Trophoblast cell (in vitro differentiated cells and primary cell): ENCODE measurements at regions not wholly inside any gene's neighbourhood (a gene's known extent, or its start where the extent isn't known, plus 50 kb on each side); places are given as distances from the start of the nearest gene placed in this dataset.

Source experiments
- DNase-seq, 2 donors: peaks; one replicate each; pipeline ENCODE4 v3.0.0-alpha.2; 2016
- H2AFZ ChIP-seq: 2 replicates; pipeline ENCODE4 v1.6.1; 2013; ENCODE audit warnings: low read length, moderate library complexity, mild to moderate bottlenecking; ENCODE audit not compliant: insufficient read depth, poor library complexity
- H2AK5ac ChIP-seq: 2 replicates; pipeline ENCODE4 v1.6.1; 2013; ENCODE audit warnings: mild to moderate bottlenecking, low read length
- H2BK120ac ChIP-seq: 2 replicates; pipeline ENCODE4 v1.6.1; 2013; ENCODE audit warnings: low read length, mild to moderate bottlenecking, moderate library complexity; ENCODE audit not compliant: insufficient read depth, poor library complexity
- H2BK12ac ChIP-seq: 2 replicates; pipeline ENCODE4 v1.6.1; 2013; ENCODE audit warnings: mild to moderate bottlenecking, low read length, moderate library complexity
- H2BK5ac ChIP-seq: 2 replicates; pipeline ENCODE4 v1.6.1; 2013; ENCODE audit warnings: low read length, low read depth, moderate library complexity, mild to moderate bottlenecking; ENCODE audit not compliant: poor library complexity
- H3K14ac ChIP-seq: 2 replicates; pipeline ENCODE4 v1.6.1; 2013; ENCODE audit warnings: mild to moderate bottlenecking, low read length
- H3K18ac ChIP-seq: 2 replicates; pipeline ENCODE4 v1.6.1; 2013; ENCODE audit warnings: mild to moderate bottlenecking, low read length
- H3K23ac ChIP-seq: 2 replicates; pipeline ENCODE4 v1.6.1; 2013; ENCODE audit warnings: low read length
- H3K27ac ChIP-seq: 2 replicates; pipeline ENCODE4 v1.5.1; 2013; ENCODE audit warnings: low read depth, mild to moderate bottlenecking, inconsistent platforms, low read length, moderate library complexity
- H3K27me3 ChIP-seq: 2 replicates; pipeline ENCODE4 v1.6.1; 2013; ENCODE audit warnings: inconsistent platforms, mild to moderate bottlenecking, low read length, moderate library complexity; ENCODE audit not compliant: insufficient read depth
- H3K36me3 ChIP-seq, 2 experiments: 1 replicate in 1 of 2; 2 replicates in 1 of 2; pipeline ENCODE4 v1.6.1; 2013; ENCODE audit warnings: low read length in 2 of 2, mild to moderate bottlenecking in 2 of 2, moderate library complexity in 1 of 2; ENCODE audit not compliant: insufficient read depth in 2 of 2, control insufficient read depth in 1 of 2
- H3K4ac ChIP-seq: 2 replicates; pipeline ENCODE4 v1.6.1; 2013; ENCODE audit warnings: low read depth, mild to moderate bottlenecking, low read length, moderate library complexity
- H3K4me1 ChIP-seq, 2 experiments: 1 replicate in 1 of 2; 2 replicates in 1 of 2; pipeline ENCODE4 v1.6.1; 2013; ENCODE audit warnings: low read length in 2 of 2, mild to moderate bottlenecking in 2 of 2, moderate library complexity in 1 of 2; ENCODE audit not compliant: insufficient read depth in 2 of 2, control insufficient read depth in 1 of 2
- H3K4me2 ChIP-seq: 2 replicates; pipeline ENCODE4 v1.6.1; 2013; ENCODE audit warnings: inconsistent platforms, mild to moderate bottlenecking, low read length, moderate library complexity
- H3K4me3 ChIP-seq: 2 replicates; pipeline ENCODE4 v1.5.1; 2013; ENCODE audit warnings: mild to moderate bottlenecking, low read depth, low read length, inconsistent platforms
- H3K79me1 ChIP-seq: one replicate; pipeline ENCODE4 v1.6.1; 2013; ENCODE audit warnings: low read length
- H3K79me2 ChIP-seq: 2 replicates; pipeline ENCODE4 v1.6.1; 2013; ENCODE audit warnings: low read length, mild to moderate bottlenecking; ENCODE audit not compliant: control insufficient read depth, insufficient read depth, poor library complexity
- H3K9ac ChIP-seq: 2 replicates; pipeline ENCODE4 v1.6.1; 2013; ENCODE audit warnings: mild to moderate bottlenecking, low read length
- H3K9me3 ChIP-seq: 2 replicates; pipeline ENCODE4 v1.6.1; 2013; ENCODE audit warnings: low read depth, mild to moderate bottlenecking, control low read depth, inconsistent platforms, low read length; ENCODE audit not compliant: insufficient read depth
- H4K12ac ChIP-seq: 2 replicates; pipeline ENCODE4 v1.6.1; 2013; ENCODE audit warnings: low read depth, mild to moderate bottlenecking, low read length, moderate library complexity
- H4K8ac ChIP-seq: 2 replicates; pipeline ENCODE4 v1.6.1; 2013; ENCODE audit warnings: low read depth, mild to moderate bottlenecking, low read length, moderate library complexity
- H4K91ac ChIP-seq: one replicate; pipeline ENCODE4 v1.6.1; 2013; ENCODE audit warnings: low read depth, mild to moderate bottlenecking, low read length, moderate library complexity
- WGBS: extraction: QIAGEN DNeasy Blood & Tissue Kit; methylation state at CpG from one replicate; pipeline ENCODE4 v1.1.7; 2013; ENCODE audit warnings: missing lambda C conversion rate; ENCODE audit not compliant: insufficient read length, insufficient coverage; ENCODE audit errors: extremely low coverage; 5-methylcytosine and 5-hydroxymethylcytosine counted together

DNA sequence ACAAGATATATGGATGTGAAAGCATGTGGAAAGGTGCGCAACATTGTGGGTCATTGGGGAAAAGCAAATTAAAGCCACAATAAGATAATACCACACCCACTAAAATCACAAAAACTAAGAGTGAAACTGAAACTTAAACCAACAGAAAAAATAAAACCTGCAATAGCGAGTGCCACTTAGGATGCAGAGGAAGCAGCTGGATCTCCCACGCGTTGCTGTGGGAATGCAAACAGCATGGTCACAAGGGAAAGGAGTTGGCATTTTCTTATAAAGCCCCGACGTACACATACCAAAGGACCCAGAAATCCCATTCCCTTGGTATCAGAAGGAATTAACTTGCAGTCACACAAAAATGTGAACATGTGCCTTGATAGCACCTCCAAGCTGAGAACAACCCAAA, 712.0 kb downstream of the TBC1D22A start:
- no CpG with 5 or more reads among the region's 6 CpGs for whole genome bisulfite sequencing
- Histone ChIP-seq H3K27me3 (no peaks in the 10 kb centered on the region), H3K79me2 (no peaks in the 10 kb centered on the region), H2BK12ac (no peak overlapping the region), H3K27ac (no peak overlapping the region), H2BK5ac (no peak overlapping the region), H3K4ac (no peak overlapping the region), H2BK120ac (no peak overlapping the region), H2AK5ac (no peak overlapping the region), H3K18ac (no peak overlapping the region), H4K91ac (no peak overlapping the region), H3K4me2 (no peak overlapping the region), H4K8ac (no peak overlapping the region), H3K36me3 (no peaks in the 10 kb centered on the region), H4K12ac (no peak overlapping the region), H3K14ac (no peak overlapping the region), H3K9me3 (peaks cover 24% of the 10 kb centered on the region), H3K4me1 (no peaks in the 10 kb centered on the region), H3K4me3 (no peak overlapping the region), H3K9ac (no peak overlapping the region), H2AFZ (no peak overlapping the region), H3K23ac (no peak overlapping the region), H3K79me1 (no peaks in the 10 kb centered on the region)
- DNase-seq: no peak

DNA sequence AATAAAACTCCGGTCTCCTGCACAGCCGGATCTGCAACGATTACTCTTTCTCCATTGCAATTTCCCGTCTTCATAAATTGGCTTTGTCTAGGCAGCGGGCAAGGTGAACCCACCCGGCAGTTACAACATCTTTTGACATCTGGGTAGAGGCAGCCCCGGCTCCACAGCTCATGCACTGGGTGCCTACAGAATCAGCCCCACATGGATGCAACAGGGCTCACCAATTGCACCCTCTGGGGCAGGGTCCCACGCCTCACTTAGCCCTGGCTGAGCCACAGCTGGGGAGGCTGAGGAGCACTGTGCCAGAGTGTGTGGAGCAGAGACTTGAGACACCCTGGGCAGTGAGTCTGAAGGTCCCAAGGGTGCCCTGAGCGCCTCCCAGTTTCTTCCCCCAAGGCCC, 710.2 kb downstream of the TBC1D22A start:
- H3K27me3 ChIP-seq: no peaks in the 10 kb centered on the region
- no peak overlapping the region for H4K91ac ChIP-seq
- H2BK5ac ChIP-seq: no peak overlapping the region
- no peak overlapping the region for H3K23ac ChIP-seq
- no peaks in the 10 kb centered on the region for H3K79me1 ChIP-seq
- no CpG with 5 or more reads among the region's 9 CpGs for WGBS
- no peak overlapping the region for H2AFZ ChIP-seq
- H3K14ac ChIP-seq: no peak overlapping the region
- H3K9me3 ChIP-seq: peaks cover 27% of the 10 kb centered on the region
- H3K4me2 ChIP-seq: no peak overlapping the region
- no peak overlapping the region for H2AK5ac ChIP-seq
- H3K36me3 ChIP-seq: no peaks in the 10 kb centered on the region
- no peak overlapping the region for H3K18ac ChIP-seq
- H4K8ac ChIP-seq: no peak overlapping the region
- H4K12ac ChIP-seq: no peak overlapping the region
- DNase-seq: no peak
- no peak overlapping the region for H3K4me3 ChIP-seq
- no peak overlapping the region for H2BK120ac ChIP-seq
- H3K4me1 ChIP-seq: no peaks in the 10 kb centered on the region
- no peak overlapping the region for H3K27ac ChIP-seq
- no peak overlapping the region for H3K9ac ChIP-seq
- H3K79me2 ChIP-seq: no peaks in the 10 kb centered on the region
- no peak overlapping the region for H2BK12ac ChIP-seq
- H3K4ac ChIP-seq: no peak overlapping the region

DNA sequence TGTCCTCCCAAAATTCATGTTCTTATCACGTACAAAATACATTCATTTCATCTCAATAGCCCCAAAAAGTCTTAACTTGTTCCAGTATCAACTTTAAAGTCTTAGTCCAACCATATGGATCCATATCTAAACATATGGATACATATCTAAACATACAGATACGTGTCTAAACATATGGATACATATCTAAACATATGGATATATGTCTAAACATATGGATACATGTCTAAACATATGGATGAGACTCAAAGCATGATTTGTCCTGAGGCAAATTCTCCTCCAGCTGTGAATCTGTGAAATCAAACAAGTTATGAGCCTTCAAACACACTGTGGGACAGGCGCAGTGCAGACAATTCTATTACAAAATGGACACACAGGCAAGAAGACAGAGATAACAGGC, 709.0 kb downstream of the TBC1D22A start:
- Histone ChIP-seq H3K9ac (no peak overlapping the region), H4K8ac (no peak overlapping the region), H2BK120ac (no peak overlapping the region), H3K9me3 (peaks cover 22% of the 10 kb centered on the region), H3K36me3 (no peaks in the 10 kb centered on the region), H3K79me2 (no peaks in the 10 kb centered on the region), H3K4me3 (no peak overlapping the region), H2BK5ac (no peak overlapping the region), H3K4me1 (no peaks in the 10 kb centered on the region), H3K4ac (no peak overlapping the region), H3K27ac (no peak overlapping the region), H3K14ac (no peak overlapping the region), H3K79me1 (no peaks in the 10 kb centered on the region), H3K18ac (no peak overlapping the region), H4K91ac (no peak overlapping the region), H2BK12ac (no peak overlapping the region), H3K23ac (no peak overlapping the region), H4K12ac (no peak overlapping the region), H2AFZ (no peak overlapping the region), H3K27me3 (no peaks in the 10 kb centered on the region), H3K4me2 (no peak overlapping the region), H2AK5ac (no peak overlapping the region)
- no CpG with 5 or more reads among the region's 3 CpGs for WGBS
- DNase-seq: no peak

DNA sequence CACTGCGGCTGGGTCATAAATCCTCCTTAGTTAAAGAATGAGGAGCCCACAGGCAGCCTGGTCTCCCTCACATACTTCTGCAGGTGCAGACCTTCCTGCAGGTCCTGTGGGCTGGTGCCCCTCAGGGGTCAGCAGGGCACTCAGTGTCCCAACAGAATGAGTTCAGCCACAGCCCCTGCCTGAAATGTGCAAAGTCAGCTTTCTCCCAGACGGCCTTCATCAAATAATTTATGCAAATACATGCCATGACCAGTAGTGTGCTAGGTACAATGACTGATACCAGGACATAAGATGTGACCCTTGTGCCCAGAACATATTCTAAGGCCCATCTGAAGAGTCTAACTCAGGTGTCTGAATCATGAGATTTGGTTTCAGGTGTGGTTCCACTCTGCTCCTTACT, 703.4 kb downstream of the TBC1D22A start:
- Histone ChIP-seq H3K18ac (no peak overlapping the region), H3K4me1 (no peaks in the 10 kb centered on the region), H3K23ac (no peak overlapping the region), H2AFZ (no peak overlapping the region), H4K91ac (no peak overlapping the region), H3K4ac (no peak overlapping the region), H3K9me3 (peaks cover 43% of the 10 kb centered on the region), H2AK5ac (no peak overlapping the region), H3K9ac (no peak overlapping the region), H3K4me3 (no peak overlapping the region), H3K27me3 (no peaks in the 10 kb centered on the region), H3K14ac (no peak overlapping the region), H3K4me2 (no peak overlapping the region), H2BK5ac (no peak overlapping the region), H3K79me2 (no peaks in the 10 kb centered on the region), H3K36me3 (no peaks in the 10 kb centered on the region), H4K12ac (no peak overlapping the region), H3K79me1 (no peaks in the 10 kb centered on the region), H4K8ac (no peak overlapping the region), H3K27ac (no peak overlapping the region), H2BK12ac (no peak overlapping the region), H2BK120ac (no peak overlapping the region)
- DNase-seq: no peak
- no CpG with 5 or more reads among the region's 2 CpGs for WGBS
